ENCODE measurements at regions not wholly inside any gene's neighbourhood (a gene's known extent, or its start where the extent isn't known, plus 50 kb on each side); places are given as distances from the start of the nearest gene placed in this dataset.
"Not testable (repeated sequence)": the region's sequence is repeated elsewhere in the genome, so short reads cannot be mapped to it uniquely, and the experiment has no call there.

GRCh38 chr13:99737481-99738245, 233.9 kb downstream of the ZIC5 start:
- no peak for DNase-seq (ENCODE audit: low spot score)

- DNase-seq (ENCODE audit: low spot score) = no peak
These were observed 235.0 kb downstream of the ZIC5 start for GRCh38 chr13:99736541-99736940.

GRCh38 chr13:99734013-99734693, 232.9 kb downstream of the TM9SF2 start:
- no peak for DNase-seq (ENCODE audit: low spot score)

- DNase-seq (ENCODE audit: low spot score) = no peak
These were observed 232.1 kb downstream of the TM9SF2 start for GRCh38 chr13:99733346-99733745.

- no peak for DNase-seq (ENCODE audit: low spot score)
These were observed 230.5 kb downstream of the TM9SF2 start for GRCh38 chr13:99731747-99732146.

GRCh38 chr13:99730403-99730802, 229.1 kb downstream of the TM9SF2 start:
- DNase-seq (ENCODE audit: low spot score) = no peak

GRCh38 chr13:99729745-99730144, 228.5 kb downstream of the TM9SF2 start:
- DNase-seq (ENCODE audit: low spot score) = no peak

GRCh38 chr13:99727651-99728050, 226.4 kb downstream of the TM9SF2 start:
- not testable (repeated sequence) for DNase-seq (ENCODE audit: low spot score)

GRCh38 chr13:99726282-99726894, 225.1 kb downstream of the TM9SF2 start:
- DNase-seq (ENCODE audit: low spot score) = no peak

- DNase-seq (ENCODE audit: low spot score) = no peak
These were observed 224.4 kb downstream of the TM9SF2 start for GRCh38 chr13:99725644-99726043.

- DNase-seq (ENCODE audit: low spot score) = no peak
These were observed 223.6 kb downstream of the TM9SF2 start for GRCh38 chr13:99724633-99725517.

GRCh38 chr13:99723878-99724277, 222.6 kb downstream of the TM9SF2 start:
- no peak for DNase-seq (ENCODE audit: low spot score)

GRCh38 chr13:99722931-99723330, 221.7 kb downstream of the TM9SF2 start:
- DNase-seq (ENCODE audit: low spot score) = no peak

GRCh38 chr13:99722338-99722818, 221.1 kb downstream of the TM9SF2 start:
- no peak for DNase-seq (ENCODE audit: low spot score)

- no peak for DNase-seq (ENCODE audit: low spot score)
These were observed 220.5 kb downstream of the TM9SF2 start for GRCh38 chr13:99721606-99722337.

GRCh38 chr13:99717959-99718674, 216.8 kb downstream of the TM9SF2 start:
- DNase-seq (ENCODE audit: low spot score) = no peak

GRCh38 chr13:99709134-99709533, 207.9 kb downstream of the TM9SF2 start:
- no peak for DNase-seq (ENCODE audit: low spot score)

- DNase-seq (ENCODE audit: low spot score) = no peak
These were observed 203.1 kb downstream of the TM9SF2 start for GRCh38 chr13:99704390-99704789.

GRCh38 chr13:99703908-99704307, 202.6 kb downstream of the TM9SF2 start:
- DNase-seq (ENCODE audit: low spot score) = no peak

- DNase-seq (ENCODE audit: low spot score) = no peak
These were observed 201.5 kb downstream of the TM9SF2 start for GRCh38 chr13:99702687-99703319.
